ENCODE measurements at regions not wholly inside any gene's neighbourhood (a gene's known extent, or its start where the extent isn't known, plus 50 kb on each side); places are given as distances from the start of the nearest gene placed in this dataset.
A peak's percentile ranks its signal among the peaks of the same experiment; 100 is the strongest.
"Not testable (repeated sequence)": the region's sequence is repeated elsewhere in the genome, so short reads cannot be mapped to it uniquely, and the experiment has no call there.

DNA sequence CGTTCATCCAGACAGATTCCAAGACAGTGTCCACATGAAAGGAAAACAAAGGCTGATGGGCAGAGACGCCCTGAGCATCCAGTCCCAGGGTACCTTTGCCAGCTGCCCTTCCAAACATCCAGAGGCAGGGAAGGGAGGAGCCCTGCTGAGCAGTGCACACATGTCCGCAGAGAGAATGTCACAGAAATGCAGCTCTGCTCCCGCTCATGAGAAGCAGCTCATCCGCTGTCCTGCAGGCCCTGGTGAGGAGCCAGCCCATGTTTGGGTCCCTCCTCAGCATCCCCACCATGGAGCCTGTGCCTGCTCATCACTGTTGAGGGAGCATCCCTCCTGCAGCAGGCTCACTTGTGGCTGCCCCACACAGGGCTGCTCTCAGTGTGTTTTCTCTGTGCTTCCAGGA, 484.7 kb downstream of the GOLGA6L6 start:
- not testable (repeated sequence) for DNase-seq

GRCh38 chr15:20055921-20056320, 485.7 kb downstream of the GOLGA6L6 start:
- not testable (repeated sequence) for DNase-seq

- DNase-seq: not testable (repeated sequence)
Measured at GRCh38 chr15:20048189-20048588, 493.4 kb downstream of the GOLGA6L6 start.

- DNase-seq: not testable (repeated sequence)
Measured at GRCh38 chr15:20045165-20045564, 496.4 kb downstream of the GOLGA6L6 start.

- not testable (repeated sequence) for DNase-seq
Measured at GRCh38 chr15:20040691-20041090, 500.9 kb downstream of the GOLGA6L6 start.

DNA sequence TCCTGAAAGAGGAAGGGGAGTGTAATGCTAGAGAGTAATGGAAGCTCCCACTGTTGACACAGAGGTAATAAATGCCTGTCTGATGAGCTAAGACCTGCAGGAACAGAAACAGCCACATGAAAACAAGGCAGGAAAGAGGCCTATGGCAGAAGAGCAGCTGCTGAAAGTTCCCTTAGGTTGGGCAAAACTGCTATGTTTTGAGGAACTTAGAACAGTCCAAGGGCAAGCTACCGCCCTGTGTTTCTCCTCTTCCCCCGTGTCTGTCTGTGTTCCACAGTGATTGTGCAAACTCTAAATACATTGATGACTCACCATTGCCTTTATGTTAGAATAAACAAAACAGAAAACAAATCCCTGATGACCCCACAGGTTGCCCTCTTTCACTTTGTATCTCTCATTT, 516.6 kb downstream of the GOLGA6L6 start:
- DNase-seq: not testable (repeated sequence)

GRCh38 chr15:20022349-20022748, 519.3 kb downstream of the GOLGA6L6 start:
- DNase-seq: not testable (repeated sequence)

DNA sequence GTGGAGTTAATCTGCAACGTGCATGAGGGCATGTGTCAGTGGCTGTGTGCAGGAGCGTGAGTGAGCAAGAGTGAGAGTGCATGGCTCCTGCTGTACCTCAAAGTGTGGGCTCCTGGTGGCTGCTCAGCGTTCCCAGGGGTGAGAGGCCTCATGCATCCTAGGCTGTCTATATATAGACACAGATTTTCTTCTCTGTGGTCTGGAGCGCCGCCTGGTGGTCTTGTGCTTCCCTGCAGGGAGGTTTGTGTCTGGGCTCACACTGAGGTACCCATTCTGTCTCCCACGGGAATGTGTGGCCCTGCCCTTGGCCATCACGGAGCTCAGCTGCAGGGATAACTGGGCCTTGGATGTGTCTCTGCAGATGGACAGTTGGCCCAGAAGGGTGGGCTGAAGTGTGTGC, 520.2 kb downstream of the GOLGA6L6 start:
- not testable (repeated sequence) for DNase-seq

DNA sequence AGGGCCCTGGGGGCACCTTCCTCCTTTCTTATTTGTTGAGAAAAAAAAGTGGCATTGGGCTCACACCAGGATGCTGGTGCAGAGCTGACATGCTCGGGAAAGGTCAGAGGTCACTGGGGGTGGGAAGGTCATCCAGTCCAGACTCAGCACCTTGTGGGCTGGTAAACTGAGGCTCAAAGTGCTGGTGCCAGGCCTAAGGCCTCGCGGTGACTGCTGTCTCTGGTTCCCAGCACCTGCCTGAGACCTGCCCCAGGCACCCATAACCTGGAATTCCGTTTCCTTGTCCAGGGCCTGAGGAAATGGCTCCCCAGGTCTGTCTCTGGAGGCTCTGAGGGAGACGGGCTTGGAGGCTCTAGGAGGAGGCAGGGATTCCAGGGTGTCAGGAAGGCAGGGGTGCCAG, 521.0 kb downstream of the GOLGA6L6 start:
- not testable (repeated sequence) for DNase-seq

DNA sequence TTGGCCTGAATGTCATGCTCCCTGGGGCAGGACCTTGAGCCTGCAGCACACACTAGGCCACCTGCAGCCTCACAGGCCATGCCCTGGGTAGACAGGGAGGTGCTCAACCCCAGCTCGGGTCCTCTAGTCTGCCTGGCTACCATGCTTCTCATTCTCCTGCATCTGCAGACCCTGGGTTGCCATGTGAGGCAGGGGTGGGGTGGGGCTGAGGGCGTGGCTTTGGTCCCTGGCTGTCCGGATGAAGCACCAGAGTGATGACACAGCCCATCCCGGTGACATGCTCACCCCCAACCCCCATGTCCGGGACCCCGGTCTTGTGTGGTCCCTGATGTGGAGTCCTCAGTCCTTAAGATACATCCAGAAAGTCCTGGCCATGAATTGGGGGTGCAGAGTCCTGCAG, 521.8 kb downstream of the GOLGA6L6 start:
- not testable (repeated sequence) for DNase-seq

- DNase-seq: not testable (repeated sequence)
Measured at GRCh38 chr15:20017581-20017980, 524.0 kb downstream of the GOLGA6L6 start.

GRCh38 chr15:20016941-20017340, 524.7 kb downstream of the GOLGA6L6 start:
- not testable (repeated sequence) for DNase-seq

GRCh38 chr15:20012837-20013236, 528.8 kb downstream of the GOLGA6L6 start:
- DNase-seq: not testable (repeated sequence)

DNA sequence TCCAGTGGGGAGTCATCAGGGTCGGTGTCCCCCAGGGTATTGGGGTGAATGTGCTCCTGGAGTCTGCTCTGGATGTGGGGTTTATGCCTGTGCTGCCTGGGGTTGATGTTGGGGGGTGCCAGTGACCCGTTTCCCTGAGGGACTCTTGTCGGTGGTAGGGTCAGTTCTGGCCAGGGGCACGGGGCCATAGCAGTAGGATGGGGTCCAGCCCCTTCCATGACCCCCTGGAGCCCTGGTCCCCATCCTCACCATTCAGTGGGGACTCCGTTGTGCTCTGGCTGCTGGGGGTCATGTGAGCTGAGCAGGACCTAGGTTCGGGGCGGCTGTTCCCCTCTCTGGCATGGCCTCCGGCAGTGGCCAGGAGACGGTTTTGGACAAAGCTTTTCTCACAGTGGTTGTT, 530.8 kb downstream of the GOLGA6L6 start:
- not testable (repeated sequence) for DNase-seq

- not testable (repeated sequence) for DNase-seq
Measured at GRCh38 chr15:20009619-20010018, 532.0 kb downstream of the GOLGA6L6 start.

DNA sequence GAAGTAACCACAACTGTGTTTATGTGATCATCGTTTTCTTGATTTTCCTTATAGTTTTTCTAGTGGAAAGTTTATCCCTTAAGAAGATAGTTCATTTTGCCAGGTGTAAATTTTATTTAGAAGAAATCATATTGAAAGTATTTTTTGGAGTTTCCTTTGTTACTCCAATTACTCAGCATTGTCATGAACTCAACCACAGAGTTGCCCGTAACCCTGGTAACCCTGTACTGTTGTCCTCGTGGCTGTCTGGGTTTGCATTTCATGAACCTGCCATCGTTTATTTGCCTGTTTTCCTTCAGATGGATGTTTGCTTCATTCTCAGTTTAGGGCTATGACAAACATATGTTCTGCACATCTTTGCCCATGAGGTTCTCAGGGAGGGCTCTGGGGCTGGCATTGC, 534.3 kb downstream of the GOLGA6L6 start:
- DNase-seq: not testable (repeated sequence)

- not testable (repeated sequence) for DNase-seq
Measured at GRCh38 chr15:20003471-20003870, 538.1 kb downstream of the GOLGA6L6 start.

DNA sequence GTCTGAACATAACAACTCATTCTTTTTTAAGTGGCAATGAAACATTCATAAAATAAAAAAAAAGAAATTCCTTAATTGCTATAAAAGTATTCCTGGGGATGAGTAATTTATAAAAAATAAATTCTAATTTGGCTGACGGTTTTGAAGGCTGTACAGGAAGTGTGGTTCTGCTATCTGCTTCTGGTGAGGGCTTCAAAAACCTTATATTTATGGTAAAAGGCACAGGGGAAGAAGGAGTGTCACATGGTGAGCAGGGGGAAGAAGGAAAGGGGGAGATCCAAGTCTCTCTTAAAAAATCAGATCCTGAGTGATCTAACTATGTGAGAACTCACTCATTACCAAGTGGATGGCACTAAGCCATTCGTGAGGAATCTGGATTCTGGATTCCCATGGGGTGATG, 539.0 kb downstream of the GOLGA6L6 start:
- not testable (repeated sequence) for DNase-seq

DNA sequence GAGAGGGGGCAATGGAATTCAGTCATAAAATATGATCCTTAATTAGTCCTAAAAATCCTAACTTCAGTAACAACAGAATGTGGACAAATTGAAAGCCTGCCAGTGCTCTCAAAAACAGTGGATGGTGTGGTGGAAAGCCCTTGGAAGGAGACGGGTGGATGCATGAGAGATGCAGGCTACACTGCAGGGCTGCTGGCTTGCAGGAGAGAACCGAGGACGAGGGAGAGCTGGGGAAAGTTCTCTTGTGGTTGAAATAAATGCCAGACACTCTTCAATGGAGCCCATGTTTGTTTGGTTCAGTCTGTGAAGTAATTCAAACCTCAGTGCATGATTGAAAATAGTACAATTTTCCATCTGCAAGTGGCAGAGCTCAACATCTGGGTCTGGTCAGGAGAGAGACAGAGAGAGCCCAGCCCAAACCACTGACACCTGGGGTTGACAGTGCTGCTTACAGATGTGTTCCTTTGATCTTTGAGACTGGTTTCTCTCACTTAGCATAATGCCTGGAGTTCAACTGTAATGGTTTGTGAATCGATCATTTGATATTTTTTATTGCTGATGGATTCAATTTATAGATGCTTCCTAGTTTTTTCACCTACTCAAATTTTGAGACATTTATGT, 544.9 kb downstream of the GOLGA6L6 start:
- DNase-seq: not testable (repeated sequence)

- not testable (repeated sequence) for DNase-seq
Measured at GRCh38 chr15:19995296-19995695, 546.3 kb downstream of the GOLGA6L6 start.

DNA sequence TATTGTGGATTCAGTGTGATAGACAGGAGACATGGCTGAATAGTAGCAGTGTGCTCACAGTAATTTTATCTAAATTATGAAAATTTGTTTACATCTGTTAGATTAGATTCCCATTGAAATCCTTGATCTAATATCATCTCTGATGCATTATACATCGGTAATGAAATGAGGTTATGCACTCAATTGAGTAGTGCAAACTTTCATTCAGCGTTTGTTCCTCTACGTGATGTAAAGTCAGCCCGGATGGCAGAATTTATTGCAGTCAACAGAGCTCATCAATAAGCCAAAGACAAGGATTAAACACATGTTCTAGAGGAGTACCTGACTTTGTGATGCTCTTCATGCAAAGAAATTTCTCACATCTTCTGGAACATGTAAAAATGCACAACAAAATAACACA, 549.2 kb downstream of the GOLGA6L6 start:
- no peak for DNase-seq

DNA sequence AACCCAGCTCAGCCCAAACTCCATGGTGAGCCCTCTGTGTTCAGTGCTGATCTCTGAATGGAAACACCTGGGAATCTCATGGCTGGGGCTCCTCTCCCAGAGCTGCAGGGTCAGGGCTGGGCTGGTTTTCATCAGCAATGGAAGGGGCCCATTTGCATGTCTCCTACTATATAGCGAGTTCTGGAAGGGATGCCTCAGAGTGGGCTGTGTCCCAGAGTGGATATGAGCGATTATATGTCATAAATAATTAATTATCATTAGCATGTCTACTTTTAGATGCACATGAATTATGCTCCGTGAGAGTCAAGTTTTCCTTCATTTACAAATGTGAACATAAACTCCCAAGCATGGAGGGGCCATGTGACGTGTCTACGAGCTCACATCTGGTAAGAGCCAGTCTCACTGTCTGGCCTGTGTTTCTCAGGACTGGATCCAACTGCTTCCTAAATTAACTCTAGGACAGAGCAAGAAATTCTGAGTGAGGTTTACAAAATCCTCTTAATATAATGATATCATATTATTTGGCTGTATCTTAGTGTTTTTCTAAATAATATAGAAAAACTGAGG, 553.4 kb downstream of the GOLGA6L6 start:
- DNase-seq: no peak

DNA sequence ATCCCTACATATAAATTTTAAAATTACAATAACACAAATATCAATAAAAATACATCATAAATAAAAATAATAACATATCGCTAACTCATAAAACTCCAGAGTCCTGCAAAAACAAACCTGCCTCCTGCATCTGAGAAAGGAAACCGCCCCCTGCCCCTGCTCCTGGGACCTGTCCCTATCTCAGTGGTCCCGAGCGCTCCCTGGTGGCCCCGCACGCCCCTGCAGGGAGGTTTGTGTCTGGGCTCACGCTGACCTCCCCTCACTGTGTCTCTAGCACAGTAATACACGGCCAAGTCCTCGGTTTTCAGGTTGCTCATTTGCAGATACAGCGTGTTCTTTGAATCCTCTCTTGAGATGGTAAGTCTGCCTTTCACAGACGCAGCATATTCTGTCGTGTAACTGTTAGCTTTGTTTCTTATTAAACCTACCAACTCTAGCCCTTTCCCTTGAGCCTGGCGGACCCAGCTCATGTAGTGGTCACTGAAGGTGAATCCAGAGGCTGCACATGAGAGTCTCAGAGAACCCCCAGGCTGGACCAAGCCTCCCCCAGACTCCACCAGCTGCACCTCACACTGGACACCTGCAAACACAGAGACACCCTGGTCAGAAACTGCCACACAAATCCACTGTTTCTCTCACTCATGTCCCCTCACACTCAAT, 554.1 kb downstream of the GOLGA6L6 start:
- DNase-seq: peak; percentile 71

- DNase-seq: no peak
Measured at GRCh38 chr15:19984101-19984500, 557.5 kb downstream of the GOLGA6L6 start.

All from NCI-H82 (cell line).